SK-N-MC (cell line): ENCODE measurements at regions not wholly inside any gene's neighbourhood (a gene's known extent, or its start where the extent isn't known, plus 50 kb on each side); places are given as distances from the start of the nearest gene placed in this dataset.

Experiments
- DNase-seq: peaks from one replicate; pipeline ENCODE4 v3.0.0-alpha.2; 2011; ENCODE audit warnings: low read depth, low spot score
- H3K27ac ChIP-seq: fragments of 200-600 bp; sonication (generic); 2 replicates; pipeline ENCODE4 v1.5.1; 2016; ENCODE audit warnings: mixed run types
- H3K36me3 ChIP-seq: fragments of 200-600 bp; sonication (generic); 2 replicates; pipeline ENCODE4 v1.6.1; 2017; ENCODE audit warnings: antibody characterized with exemption, low read length, mixed read lengths; ENCODE audit not compliant: insufficient read depth
- H3K4me3 ChIP-seq: fragments of 200-600 bp; sonication (generic); 2 replicates; pipeline ENCODE4 v1.5.1; 2016
- H3K9ac ChIP-seq: fragments of 200-600 bp; sonication (generic); 2 replicates; pipeline ENCODE4 v1.8.0; 2017; ENCODE audit warnings: mixed run types, mixed read lengths; ENCODE audit not compliant: insufficient read length
- H3K9me3 ChIP-seq: fragments of 200-600 bp; sonication (generic); 2 replicates; pipeline ENCODE4 v1.6.1; 2017; ENCODE audit warnings: low read depth, mild to moderate bottlenecking, antibody characterized with exemption, low read length, moderate library complexity, mixed read lengths
- EZH2 ChIP-seq: fragments of 200-600 bp; sonication (generic); IDR thresholded peaks from one replicate; pipeline ENCODE4 v1.6.1; 2017; ENCODE audit warnings: antibody characterized with exemption
- FOXP2 ChIP-seq: optimal IDR thresholded peaks from 2 replicates; pipeline ENCODE3; 2011; ENCODE audit warnings: mild to moderate bottlenecking, moderate library complexity; ENCODE audit not compliant: insufficient read depth; ENCODE audit errors: extremely low read length, control extremely low read depth
- POLR2AphosphoS5 ChIP-seq: IDR thresholded peaks from 2 replicates; pipeline ENCODE4 v1.6.1; 2012; ENCODE audit warnings: mild to moderate bottlenecking, low read depth, low read length, borderline replicate concordance

GRCh38 chr5:21185536-21185935 lies 1197.5 kb upstream of the CDH18 start:
- Histone ChIP-seq H3K9ac (no peak overlapping the region), H3K4me3 (no peak overlapping the region), H3K9me3 (no peaks in the 10 kb centered on the region), H3K27ac (no peak overlapping the region), H3K36me3 (no peaks in the 10 kb centered on the region)
- no peak for TF ChIP-seq EZH2
- no peak for TF ChIP-seq POLR2AphosphoS5
- no peak for TF ChIP-seq FOXP2
- no peak for DNase-seq

DNA sequence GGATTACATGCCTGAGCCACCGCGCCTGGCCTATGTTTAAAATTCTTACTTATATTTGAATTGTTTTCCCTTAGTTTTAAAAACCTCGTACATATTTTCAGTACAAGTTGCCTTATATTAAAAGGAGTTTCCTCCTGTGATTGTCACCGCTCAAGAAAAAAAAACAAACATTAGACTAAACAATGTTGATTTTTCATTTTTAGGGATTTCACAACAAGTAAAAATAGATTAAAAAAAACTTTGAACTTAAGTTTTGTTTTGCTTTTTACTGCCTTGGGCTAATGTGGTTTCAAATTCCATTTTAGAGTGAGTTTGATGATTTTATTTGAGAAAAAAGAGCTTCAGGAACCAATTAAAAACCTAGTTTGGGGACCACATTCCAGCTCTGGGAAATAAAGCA lies 1196.6 kb upstream of the CDH18 start:
- H3K9me3 ChIP-seq = no peaks in the 10 kb centered on the region
- no peak overlapping the region for H3K9ac ChIP-seq
- no peak overlapping the region for H3K4me3 ChIP-seq
- H3K27ac ChIP-seq = no peak overlapping the region
- TF ChIP-seq EZH2 (no peak), FOXP2 (no peak), POLR2AphosphoS5 (no peak)
- no peaks in the 10 kb centered on the region for H3K36me3 ChIP-seq
- peak; percentile 12 for DNase-seq

DNA sequence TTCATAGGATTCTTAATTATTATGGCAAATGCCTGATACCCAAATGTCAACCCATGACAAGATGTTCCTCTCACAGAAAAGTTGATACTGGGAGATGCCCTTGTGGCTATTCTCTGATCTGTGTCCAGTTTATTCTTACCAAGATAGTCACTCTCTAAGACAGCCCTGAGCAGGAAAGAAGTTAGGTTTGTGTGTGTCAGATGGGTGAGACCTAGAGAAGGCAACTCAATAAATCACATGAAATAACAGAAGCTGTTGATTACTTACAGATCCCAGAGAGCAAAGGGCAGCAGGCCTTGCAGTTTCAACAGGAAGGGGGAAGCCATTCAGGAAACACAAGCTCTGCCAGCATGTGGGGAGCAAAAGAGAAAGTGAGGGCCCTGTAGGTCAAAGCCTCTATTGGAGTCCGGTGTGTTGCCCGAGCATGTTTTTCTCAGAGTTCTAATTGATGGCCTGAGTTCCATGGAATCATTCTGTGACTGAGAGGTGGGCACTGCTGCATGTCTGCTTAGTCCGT lies 1193.7 kb upstream of the CDH18 start:
- Histone ChIP-seq H3K9me3 (no peaks in the 10 kb centered on the region), H3K9ac (no peak overlapping the region), H3K36me3 (no peaks in the 10 kb centered on the region), H3K27ac (no peak overlapping the region), H3K4me3 (no peak overlapping the region)
- no peak for TF ChIP-seq EZH2
- no peak for TF ChIP-seq POLR2AphosphoS5
- no peak for TF ChIP-seq FOXP2
- no peak for DNase-seq

DNA sequence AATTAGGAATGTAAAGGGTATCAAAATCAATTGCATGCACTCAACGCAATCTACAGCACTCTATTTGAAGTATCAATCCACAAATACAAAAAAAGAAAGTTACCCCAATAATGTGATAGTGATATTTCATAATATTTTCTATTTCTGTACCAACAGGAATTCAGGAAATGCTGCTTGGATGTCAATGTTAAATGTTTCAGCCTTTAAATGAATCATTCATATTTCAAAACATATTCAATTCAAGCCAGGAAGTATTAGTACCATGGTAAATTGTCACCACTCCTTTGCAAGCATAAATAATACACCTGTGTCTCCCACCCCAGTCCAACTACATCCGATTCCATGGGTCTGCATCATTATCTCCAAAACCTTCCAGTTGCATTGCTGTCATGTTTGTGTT lies 1185.5 kb upstream of the CDH18 start:
- Histone ChIP-seq H3K27ac (no peak overlapping the region), H3K36me3 (no peaks in the 10 kb centered on the region), H3K4me3 (no peak overlapping the region), H3K9ac (no peak overlapping the region), H3K9me3 (no peaks in the 10 kb centered on the region)
- DNase-seq = no peak
- no peak for TF ChIP-seq POLR2AphosphoS5
- no peak for TF ChIP-seq FOXP2
- TF ChIP-seq EZH2 = no peak

DNA sequence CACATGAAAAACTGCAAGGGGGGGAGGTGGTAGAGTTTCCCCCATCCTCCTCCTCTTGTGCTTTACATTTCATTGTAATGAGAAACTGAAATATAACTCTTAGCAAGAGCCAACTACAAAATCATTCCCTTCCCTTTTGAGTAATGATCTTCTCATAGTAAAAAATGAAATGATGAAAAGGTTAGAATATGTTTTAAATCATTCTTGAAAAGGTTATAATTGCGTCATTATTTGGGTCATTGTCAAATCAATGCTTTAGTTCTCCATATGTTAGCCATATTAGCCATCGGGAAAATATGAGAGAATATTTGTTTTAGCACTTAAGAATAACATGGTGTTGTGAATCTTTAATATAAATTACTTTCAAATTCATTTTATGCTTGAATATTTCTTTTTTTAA lies 1185.0 kb upstream of the CDH18 start:
- TF ChIP-seq POLR2AphosphoS5 (no peak), EZH2 (no peak), FOXP2 (no peak)
- DNase-seq = no peak

DNA sequence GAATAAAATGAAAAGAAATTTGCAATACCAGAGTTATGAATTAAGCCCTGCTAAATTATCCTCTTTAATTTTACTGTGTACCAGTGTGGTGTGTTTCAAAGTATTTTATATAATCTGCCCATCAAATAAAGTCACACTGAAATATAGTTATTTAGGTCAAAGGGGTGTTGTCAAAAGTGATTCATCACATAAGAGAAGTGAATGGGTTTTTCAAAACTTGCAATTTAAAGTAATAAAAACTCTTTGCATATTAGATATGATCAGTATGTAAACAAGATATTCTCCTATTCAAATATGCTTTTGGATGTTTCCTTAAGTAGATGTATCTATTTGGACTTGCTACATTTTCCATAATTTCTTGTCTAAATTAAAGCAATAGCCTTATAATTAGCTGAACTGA lies 1183.0 kb upstream of the CDH18 start:
- TF ChIP-seq FOXP2 (no peak), EZH2 (no peak), POLR2AphosphoS5 (no peak)
- H3K27ac ChIP-seq = no peak overlapping the region
- H3K36me3 ChIP-seq = no peaks in the 10 kb centered on the region
- no peak for DNase-seq
- no peaks in the 10 kb centered on the region for H3K9me3 ChIP-seq
- H3K9ac ChIP-seq = no peak overlapping the region
- no peak overlapping the region for H3K4me3 ChIP-seq

More for the DNA sequence above, 1185.0 kb upstream of the CDH18 start:
- Histone ChIP-seq H3K36me3 (no peaks in the 10 kb centered on the region), H3K9ac (no peak overlapping the region), H3K4me3 (no peak overlapping the region), H3K27ac (no peak overlapping the region), H3K9me3 (no peaks in the 10 kb centered on the region)

DNA sequence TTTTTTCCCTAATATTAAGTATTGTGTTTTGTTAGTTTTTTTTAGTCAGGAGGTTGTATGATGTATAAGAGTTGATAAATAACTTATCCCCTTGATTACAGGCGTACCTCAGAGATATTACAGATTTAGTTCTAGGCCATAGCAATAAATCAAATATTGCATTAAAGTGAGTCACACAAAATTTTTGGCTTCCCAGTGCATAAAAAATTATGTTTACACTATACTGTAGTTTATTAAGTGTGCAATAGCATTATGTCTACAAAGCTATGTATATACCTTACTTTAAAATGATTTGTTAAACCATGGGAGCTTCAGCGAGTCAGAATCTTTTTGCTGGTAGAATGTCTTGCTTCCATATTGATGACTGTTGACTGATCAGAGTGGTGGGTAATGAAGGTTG lies 1180.6 kb upstream of the CDH18 start:
- no peak overlapping the region for H3K27ac ChIP-seq
- H3K9ac ChIP-seq = no peak overlapping the region
- DNase-seq = no peak
- H3K9me3 ChIP-seq = no peaks in the 10 kb centered on the region
- TF ChIP-seq POLR2AphosphoS5 (no peak), FOXP2 (no peak), EZH2 (no peak)
- H3K4me3 ChIP-seq = no peak overlapping the region
- no peaks in the 10 kb centered on the region for H3K36me3 ChIP-seq

DNA sequence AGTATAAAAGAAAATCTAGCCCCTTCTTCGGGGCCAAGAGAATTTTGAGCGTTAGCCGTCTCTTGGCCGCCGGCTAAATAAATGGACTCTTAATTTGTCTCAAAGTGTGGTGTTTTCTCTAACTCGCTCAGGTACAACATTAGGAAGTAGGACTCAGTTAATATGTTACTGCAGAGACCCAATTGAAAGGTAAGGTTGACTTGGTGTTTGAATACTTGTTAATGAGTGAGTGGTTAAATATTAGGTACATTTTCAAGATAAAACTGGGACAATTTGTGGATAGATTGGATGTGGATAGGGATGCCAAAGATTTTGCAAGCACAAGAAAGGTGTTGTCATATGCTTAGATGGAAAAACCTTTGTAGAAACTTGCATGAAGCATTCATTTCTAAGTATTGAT lies 1177.3 kb upstream of the CDH18 start:
- H3K9me3 ChIP-seq = no peaks in the 10 kb centered on the region
- no peak overlapping the region for H3K27ac ChIP-seq
- H3K9ac ChIP-seq = no peak overlapping the region
- no peak overlapping the region for H3K4me3 ChIP-seq
- no peak for TF ChIP-seq POLR2AphosphoS5
- no peak for TF ChIP-seq FOXP2
- TF ChIP-seq EZH2 = no peak
- H3K36me3 ChIP-seq = no peaks in the 10 kb centered on the region
- no peak for DNase-seq

DNA sequence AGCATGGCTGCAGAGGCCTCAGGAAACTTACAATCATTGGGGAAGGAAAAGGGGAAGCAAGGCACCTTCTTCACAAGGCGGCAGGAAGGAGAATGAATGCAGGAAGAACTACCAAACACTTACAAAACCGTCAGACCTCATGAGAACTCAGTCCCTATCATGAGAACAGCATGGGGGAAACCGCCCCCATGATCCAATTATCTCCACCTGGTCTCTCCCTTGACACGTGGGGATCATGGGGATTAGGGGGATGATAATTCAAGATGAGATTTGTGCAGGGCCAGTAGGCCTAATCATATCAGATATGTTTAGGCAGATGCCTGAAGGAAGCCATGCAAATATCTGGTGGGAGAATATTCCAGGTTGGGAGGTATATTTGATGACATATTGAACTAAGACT lies 1176.4 kb upstream of the CDH18 start:
- H3K9ac ChIP-seq = no peak overlapping the region
- no peak overlapping the region for H3K4me3 ChIP-seq
- no peak for TF ChIP-seq EZH2
- no peak for TF ChIP-seq POLR2AphosphoS5
- TF ChIP-seq FOXP2 = no peak
- no peaks in the 10 kb centered on the region for H3K9me3 ChIP-seq
- H3K27ac ChIP-seq = no peak overlapping the region
- no peaks in the 10 kb centered on the region for H3K36me3 ChIP-seq
- DNase-seq = no peak
